GM12872 (cell line): ENCODE measurements at regions not wholly inside any gene's neighbourhood (a gene's known extent, or its start where the extent isn't known, plus 50 kb on each side); places are given as distances from the start of the nearest gene placed in this dataset.

Experiments
- CTCF ChIP-seq: IDR thresholded peaks from 3 replicates; pipeline ENCODE4 v1.5.1; 2011; ENCODE audit warnings: low read depth, mild to moderate bottlenecking, low read length, moderate library complexity; ENCODE audit not compliant: insufficient read depth

DNA sequence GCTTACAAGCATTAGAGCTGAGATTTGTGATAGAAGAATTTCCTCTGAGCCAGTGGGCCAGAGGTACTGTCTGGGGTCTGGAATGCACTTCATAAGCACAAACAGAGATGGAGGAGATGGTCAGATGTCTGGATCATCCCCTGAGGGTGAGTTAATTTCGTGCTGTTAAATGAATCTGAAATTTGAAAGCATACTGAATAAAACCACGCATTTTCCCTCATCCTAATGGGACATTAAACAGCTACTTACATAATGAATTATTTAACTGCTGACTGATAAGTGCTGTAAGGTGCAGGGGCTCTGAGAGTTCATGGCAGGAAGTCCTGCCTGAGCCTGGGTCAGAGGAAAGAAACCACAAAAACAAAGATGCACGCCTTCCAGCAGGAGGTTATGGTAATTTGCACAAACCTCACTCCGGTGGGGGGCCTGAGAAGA, 136.3 kb upstream of the XYLT1 start:
- no peak for TF ChIP-seq CTCF

- TF ChIP-seq CTCF: no peak
Measured at GRCh38 chr16:17606460-17606859, 135.7 kb upstream of the XYLT1 start.

DNA sequence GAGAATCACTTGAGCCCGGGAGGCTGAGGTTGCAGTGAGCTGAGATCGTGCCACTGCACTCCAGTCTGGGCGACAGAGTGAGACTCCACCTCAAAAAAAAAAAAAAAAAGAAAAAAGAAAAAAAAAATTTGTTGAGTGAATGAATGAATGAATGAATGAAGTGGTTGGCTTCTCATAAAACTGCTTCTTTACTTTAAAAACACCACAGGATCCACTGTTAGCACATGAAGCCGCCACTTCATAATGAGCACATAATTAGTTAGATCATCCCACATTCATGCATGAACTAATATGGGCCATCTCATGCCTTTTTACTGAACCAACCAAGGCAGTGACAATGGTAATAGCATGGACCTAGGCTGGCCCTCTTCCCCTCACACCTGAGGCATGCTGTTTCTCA, 135.0 kb upstream of the XYLT1 start:
- no peak for TF ChIP-seq CTCF

- TF ChIP-seq CTCF: no peak
Measured at GRCh38 chr16:17603626-17604025, 132.9 kb upstream of the XYLT1 start.

GRCh38 chr16:17602678-17603077, 131.9 kb upstream of the XYLT1 start:
- TF ChIP-seq CTCF: no peak

- no peak for TF ChIP-seq CTCF
Measured at GRCh38 chr16:17598968-17599367, 128.2 kb upstream of the XYLT1 start.

DNA sequence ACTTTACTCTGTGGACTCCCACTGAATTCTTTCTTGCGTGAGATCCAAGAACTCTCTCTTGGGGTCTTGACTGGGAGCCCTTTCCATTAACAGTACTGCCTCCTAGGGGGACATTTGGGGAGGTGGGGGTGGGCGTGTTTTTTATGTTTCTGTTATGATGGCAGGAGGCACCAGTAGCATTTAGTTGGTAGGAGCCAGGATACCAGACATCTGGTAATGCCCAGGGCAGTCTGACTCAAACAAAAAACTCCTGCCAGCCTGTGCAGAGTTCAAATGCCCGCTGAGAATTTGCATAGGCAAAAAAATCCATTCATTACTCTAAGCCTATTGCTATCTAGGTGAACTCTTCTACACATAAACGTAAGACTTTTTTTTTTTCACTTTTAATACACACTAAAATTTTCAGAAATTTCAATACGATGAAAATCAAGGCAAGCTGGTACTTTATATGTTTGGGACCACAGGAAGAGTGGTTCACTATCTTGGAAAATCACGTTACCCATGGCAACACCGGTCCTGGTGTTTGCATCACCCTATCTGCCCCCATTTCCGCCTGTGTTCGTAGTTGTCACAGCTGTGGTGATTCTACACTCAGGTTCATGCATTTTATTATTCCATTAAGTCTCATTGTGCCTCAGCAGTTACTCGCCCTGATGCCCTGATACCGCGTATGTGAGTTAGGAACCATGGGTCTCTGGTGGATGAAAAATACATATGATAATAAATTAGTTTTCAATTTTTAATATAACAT, 121.1 kb upstream of the XYLT1 start:
- TF ChIP-seq CTCF: no peak
